GM23248 (cell line): ENCODE measurements at regions not wholly inside any gene's neighbourhood (a gene's known extent, or its start where the extent isn't known, plus 50 kb on each side); places are given as distances from the start of the nearest gene placed in this dataset.

Experiments used
- EZH2 ChIP-seq: fragments of 200-600 bp; sonication (generic); IDR thresholded peaks from 2 replicates; pipeline ENCODE4 v1.6.1; 2018; ENCODE audit warnings: antibody characterized with exemption, mild to moderate bottlenecking; ENCODE audit not compliant: insufficient read depth, poor library complexity, severe bottlenecking
- EZH2phosphoT487 ChIP-seq: fragments of 200-600 bp; sonication (generic); IDR thresholded peaks from 2 replicates; pipeline ENCODE4 v1.6.1; 2018; ENCODE audit warnings: antibody characterized with exemption, moderate library complexity, mild to moderate bottlenecking, low read depth; ENCODE audit not compliant: insufficient read depth

GRCh38 chr5:57832875-57833274, 350.3 kb upstream of the ACTBL2 start:
- TF ChIP-seq EZH2, result no peak
- no peak for TF ChIP-seq EZH2phosphoT487
